ENCODE measurements at regions not wholly inside any gene's neighbourhood (a gene's known extent, or its start where the extent isn't known, plus 50 kb on each side); places are given as distances from the start of the nearest gene placed in this dataset.

- TF ChIP-seq YY1 (IDR thresholded peaks at IDR 0.05; ENCODE audit: low read depth, low read length) (no peak), TCF12 (IDR thresholded peaks at IDR 0.05; ENCODE audit: low read depth, low read length) (no peak), POLR2AphosphoS5 (IDR thresholded peaks at IDR 0.05; ENCODE audit: low read depth, low read length) (no peak), RAD21 (IDR thresholded peaks at IDR 0.05 in 1 of 2, conservative IDR thresholded peaks at IDR 0.05 in 1 of 2; ENCODE audit: low read depth in 2 of 2, low read length in 2 of 2) (no peak)
Measured at GRCh38 chr10:33655165-33655815, 320.8 kb upstream of the NRP1 start.

Measured in H1 (cell line).